GM10266 (cell line): ENCODE measurements at regions not wholly inside any gene's neighbourhood (a gene's known extent, or its start where the extent isn't known, plus 50 kb on each side); places are given as distances from the start of the nearest gene placed in this dataset.

Experiments used
- DNase-seq: peaks from one replicate; pipeline ENCODE4 v3.0.0; 2012; ENCODE audit errors: extremely low spot score
- CTCF ChIP-seq: IDR thresholded peaks from 2 replicates; pipeline ENCODE4 v1.5.1; 2012; ENCODE audit warnings: mild to moderate bottlenecking, low read depth; ENCODE audit not compliant: control insufficient read depth, insufficient read depth; ENCODE audit errors: missing control alignments

- no peak for TF ChIP-seq CTCF
- DNase-seq: no peak
These were observed 2183.0 kb downstream of the TP53TG3F start for GRCh38 chr16:35642322-35642835.

- no peak for TF ChIP-seq CTCF
- DNase-seq: no peak
These were observed 2192.4 kb downstream of the TP53TG3F start for GRCh38 chr16:35651841-35652240.

GRCh38 chr16:35664091-35664693, 2204.8 kb downstream of the TP53TG3F start:
- TF ChIP-seq CTCF: no peak
- DNase-seq: no peak

- TF ChIP-seq CTCF: no peak
- no peak for DNase-seq
These were observed 2225.7 kb downstream of the TP53TG3F start for GRCh38 chr16:35685085-35685484.

GRCh38 chr16:35686595-35686994, 2227.2 kb downstream of the TP53TG3F start:
- no peak for TF ChIP-seq CTCF

GRCh38 chr16:35687071-35687470, 2227.7 kb downstream of the TP53TG3F start:
- DNase-seq: no peak

More at GRCh38 chr16:35686595-35686994, 2227.2 kb downstream of the TP53TG3F start:
- no peak for DNase-seq

More at GRCh38 chr16:35687071-35687470, 2227.7 kb downstream of the TP53TG3F start:
- no peak for TF ChIP-seq CTCF
